Activated T-cell treated with anti-CD3 and anti-CD28 coated beads, Interleukin-2, amount 50 U/mL, for 24 hours (primary cell): ENCODE measurements at regions not wholly inside any gene's neighbourhood (a gene's known extent, or its start where the extent isn't known, plus 50 kb on each side); places are given as distances from the start of the nearest gene placed in this dataset.
"Not testable (repeated sequence)": the region's sequence is repeated elsewhere in the genome, so short reads cannot be mapped to it uniquely, and the experiment has no call there.

Experiments used
- DNase-seq: peaks from one replicate; pipeline ENCODE4 v3.0.0-alpha.2; 2020
- H3K27ac Mint-ChIP-seq: 2 replicates; pipeline ENCODE4 v1.8.0; 2020; ENCODE audit warnings: mild to moderate bottlenecking, mixed read lengths
- H3K27me3 Mint-ChIP-seq: 2 replicates; pipeline ENCODE4 v1.8.0; 2020; ENCODE audit warnings: mixed read lengths
- H3K36me3 Mint-ChIP-seq: 2 replicates; pipeline ENCODE4 v1.8.0; 2020; ENCODE audit warnings: low read depth, mixed read lengths
- H3K4me1 Mint-ChIP-seq: 2 replicates; pipeline ENCODE4 v1.8.0; 2020; ENCODE audit warnings: low read depth, mixed read lengths
- H3K4me3 Mint-ChIP-seq: 2 replicates; pipeline ENCODE4 v1.8.0; 2020; ENCODE audit warnings: mild to moderate bottlenecking, moderate library complexity, mixed read lengths
- H3K9me3 Mint-ChIP-seq: 2 replicates; pipeline ENCODE4 v1.8.0; 2020; ENCODE audit warnings: mixed read lengths

DNA sequence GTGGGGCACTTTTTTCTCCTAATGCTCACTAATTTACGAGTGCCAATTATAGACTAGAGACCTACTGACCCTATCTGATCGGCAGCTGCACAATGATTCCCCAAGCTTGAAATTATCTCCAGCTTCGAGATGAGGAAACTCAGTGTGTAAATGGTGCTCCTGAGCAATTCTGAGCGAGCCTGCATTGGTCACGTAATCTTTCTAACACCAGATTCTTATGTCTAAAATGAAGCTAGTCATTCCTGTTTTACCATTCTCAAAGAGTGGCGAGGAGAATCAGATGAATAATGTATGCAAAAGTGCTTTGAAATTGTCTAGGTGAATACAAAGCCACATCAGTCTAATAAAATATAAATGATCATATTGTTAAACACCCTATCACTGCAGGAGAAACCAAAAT, 318.1 kb upstream of the FAM78B start:
- DNase-seq, result no peak
- Mint-ChIP-seq H3K4me1 (peaks cover 13% of the 10 kb centered on the region), H3K27me3 (no peaks in the 10 kb centered on the region), H3K4me3 (no peak overlapping the region), H3K9me3 (no peaks in the 10 kb centered on the region), H3K36me3 (no peaks in the 10 kb centered on the region), H3K27ac (no peak overlapping the region)

GRCh38 chr1:166485620-166486019, 318.8 kb upstream of the FAM78B start:
- no peaks in the 10 kb centered on the region for H3K27me3 Mint-ChIP-seq
- H3K4me3 Mint-ChIP-seq, result no peak overlapping the region
- peaks cover 13% of the 10 kb centered on the region for H3K4me1 Mint-ChIP-seq
- DNase-seq, result no peak
- no peak overlapping the region for H3K27ac Mint-ChIP-seq
- H3K36me3 Mint-ChIP-seq, result no peaks in the 10 kb centered on the region
- H3K9me3 Mint-ChIP-seq, result no peaks in the 10 kb centered on the region

DNA sequence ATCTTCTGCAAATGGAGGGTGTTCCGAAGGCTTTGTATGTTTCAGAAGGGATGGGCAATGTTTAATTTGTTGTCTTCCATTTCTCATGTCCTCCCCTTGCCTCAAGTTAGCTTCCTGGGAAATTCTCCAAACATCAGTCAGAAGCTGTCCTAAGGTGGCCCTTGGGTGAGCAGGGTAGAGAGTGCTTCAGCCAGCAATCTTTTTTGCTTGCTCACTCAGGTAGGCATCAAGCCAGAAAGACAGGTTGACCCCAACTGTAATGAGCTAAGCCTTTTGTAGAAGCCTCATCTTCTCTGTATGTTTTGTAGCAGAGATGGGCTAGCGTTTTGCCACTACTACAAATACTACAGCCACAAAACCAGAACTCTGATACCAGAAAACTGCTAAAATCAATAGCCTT, 321.5 kb upstream of the FAM78B start:
- Mint-ChIP-seq H3K9me3 (no peaks in the 10 kb centered on the region), H3K36me3 (no peaks in the 10 kb centered on the region), H3K27me3 (peaks cover 3% of the 10 kb centered on the region), H3K27ac (no peak overlapping the region), H3K4me1 (peaks cover 13% of the 10 kb centered on the region), H3K4me3 (no peak overlapping the region)
- no peak for DNase-seq

- peaks cover 3% of the 10 kb centered on the region for H3K27me3 Mint-ChIP-seq
- peaks cover 13% of the 10 kb centered on the region for H3K4me1 Mint-ChIP-seq
- DNase-seq, result no peak
- H3K36me3 Mint-ChIP-seq, result no peaks in the 10 kb centered on the region
- no peak overlapping the region for H3K27ac Mint-ChIP-seq
- no peaks in the 10 kb centered on the region for H3K9me3 Mint-ChIP-seq
- H3K4me3 Mint-ChIP-seq, result no peak overlapping the region
Measured at GRCh38 chr1:166489356-166489669, 322.5 kb upstream of the FAM78B start.

DNA sequence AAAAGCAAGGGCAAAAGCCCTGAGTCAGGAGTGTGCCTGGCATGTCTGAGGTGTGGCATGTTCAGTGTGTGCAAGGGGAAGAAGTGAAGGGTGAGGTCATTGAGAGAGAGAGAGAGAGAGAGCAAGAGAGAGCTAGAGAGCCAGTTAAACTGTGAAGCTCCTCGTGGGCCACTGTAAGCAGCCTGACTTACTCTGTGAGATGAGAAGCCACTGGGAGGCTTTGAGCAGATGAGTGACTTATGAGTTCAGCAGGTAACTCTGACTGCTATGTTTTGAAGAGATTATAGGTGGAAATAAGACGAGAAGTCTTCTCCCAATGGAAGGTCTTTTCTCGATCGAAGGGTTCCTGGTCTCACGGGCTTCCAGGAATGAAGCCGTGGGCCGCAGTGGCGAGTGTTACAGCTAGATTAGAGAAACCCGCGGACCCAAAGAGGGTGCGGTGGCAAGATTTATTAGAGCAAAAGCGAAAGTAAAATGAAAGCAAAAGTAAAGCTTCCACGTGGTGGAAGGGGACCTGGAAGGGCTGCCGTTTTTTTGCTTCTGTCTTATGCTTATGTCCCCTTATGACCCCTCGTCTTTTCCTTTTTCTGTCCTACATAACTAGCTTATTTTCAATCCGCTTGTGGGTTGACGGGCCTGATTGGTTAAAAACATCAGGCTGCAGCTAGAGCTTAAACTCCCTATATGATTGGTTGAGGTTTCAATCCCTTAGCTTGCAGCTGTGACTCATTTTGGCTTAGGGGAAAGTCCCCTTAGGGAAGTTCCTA, 323.1 kb upstream of the FAM78B start:
- Mint-ChIP-seq H3K27ac (no peak overlapping the region), H3K4me1 (peaks cover 13% of the 10 kb centered on the region), H3K27me3 (peaks cover 3% of the 10 kb centered on the region), H3K4me3 (no peak overlapping the region), H3K9me3 (no peaks in the 10 kb centered on the region), H3K36me3 (no peaks in the 10 kb centered on the region)
- peak; percentile 75 for DNase-seq

DNA sequence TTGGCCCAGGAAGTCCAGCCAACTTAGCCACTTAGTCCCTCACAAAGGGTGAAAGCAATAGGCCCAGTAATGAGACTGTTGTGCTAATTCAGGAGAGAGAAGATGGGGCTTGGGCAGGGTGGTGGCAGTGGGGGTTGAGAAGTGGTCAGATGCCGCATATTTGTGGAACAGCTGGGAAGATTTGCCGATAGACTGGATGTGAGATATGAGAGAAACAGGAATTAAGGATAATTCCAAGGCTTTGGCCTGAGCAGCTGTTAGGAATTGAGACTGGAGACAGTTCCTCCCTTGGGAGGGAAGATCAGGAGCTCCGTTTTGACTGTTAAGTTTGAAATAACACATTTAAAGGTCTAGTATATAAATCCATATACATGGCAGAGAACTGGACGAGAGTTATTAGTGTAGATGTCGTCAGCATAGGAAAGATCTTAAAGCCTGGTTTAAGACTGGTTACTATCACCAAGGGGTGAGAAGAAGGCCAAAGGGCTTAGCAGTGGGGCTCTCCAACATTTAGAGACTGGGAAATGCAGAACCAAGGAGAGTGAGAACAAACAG, 323.7 kb upstream of the FAM78B start:
- Mint-ChIP-seq H3K27me3 (peaks cover 6% of the 10 kb centered on the region), H3K4me1 (peaks cover 13% of the 10 kb centered on the region), H3K36me3 (no peaks in the 10 kb centered on the region), H3K27ac (no peak overlapping the region), H3K9me3 (no peaks in the 10 kb centered on the region), H3K4me3 (no peak overlapping the region)
- no peak for DNase-seq

- not testable (repeated sequence) for DNase-seq, H3K36me3 Mint-ChIP-seq, H3K4me3 Mint-ChIP-seq, H3K27ac Mint-ChIP-seq, H3K4me1 Mint-ChIP-seq, H3K9me3 Mint-ChIP-seq
- H3K27me3 Mint-ChIP-seq, result peaks cover 13% of the 10 kb centered on the region
Measured at GRCh38 chr1:166493765-166494164, 327.0 kb upstream of the FAM78B start.

DNA sequence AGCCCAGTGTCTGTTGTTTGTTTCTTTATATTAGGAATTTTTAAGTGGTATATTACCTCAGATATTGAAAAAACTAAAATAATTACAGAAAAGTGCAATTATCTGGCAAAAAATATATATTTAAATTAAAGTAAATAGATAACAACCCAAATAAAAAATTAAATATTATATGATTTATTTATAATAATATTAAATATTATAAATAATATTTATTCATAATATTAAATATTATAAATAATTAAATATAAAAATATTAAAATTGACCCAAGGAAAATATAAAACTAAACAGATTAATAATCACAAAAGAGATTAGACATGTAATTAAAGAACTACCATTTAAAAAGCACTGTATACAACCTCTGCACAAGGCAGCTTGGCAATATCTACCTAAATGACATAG, 331.9 kb upstream of the POGK start:
- H3K27me3 Mint-ChIP-seq, result no peaks in the 10 kb centered on the region
- no peaks in the 10 kb centered on the region for H3K36me3 Mint-ChIP-seq
- no peak overlapping the region for H3K4me3 Mint-ChIP-seq
- peaks cover 2% of the 10 kb centered on the region for H3K9me3 Mint-ChIP-seq
- no peak overlapping the region for H3K27ac Mint-ChIP-seq
- no peaks in the 10 kb centered on the region for H3K4me1 Mint-ChIP-seq
- DNase-seq, result no peak

GRCh38 chr1:166511761-166512160, 327.5 kb upstream of the POGK start:
- Mint-ChIP-seq H3K4me1 (no peaks in the 10 kb centered on the region), H3K36me3 (no peaks in the 10 kb centered on the region), H3K27me3 (peaks cover 6% of the 10 kb centered on the region), H3K4me3 (no peak overlapping the region), H3K9me3 (peaks cover 4% of the 10 kb centered on the region), H3K27ac (no peak overlapping the region)
- no peak for DNase-seq

DNA sequence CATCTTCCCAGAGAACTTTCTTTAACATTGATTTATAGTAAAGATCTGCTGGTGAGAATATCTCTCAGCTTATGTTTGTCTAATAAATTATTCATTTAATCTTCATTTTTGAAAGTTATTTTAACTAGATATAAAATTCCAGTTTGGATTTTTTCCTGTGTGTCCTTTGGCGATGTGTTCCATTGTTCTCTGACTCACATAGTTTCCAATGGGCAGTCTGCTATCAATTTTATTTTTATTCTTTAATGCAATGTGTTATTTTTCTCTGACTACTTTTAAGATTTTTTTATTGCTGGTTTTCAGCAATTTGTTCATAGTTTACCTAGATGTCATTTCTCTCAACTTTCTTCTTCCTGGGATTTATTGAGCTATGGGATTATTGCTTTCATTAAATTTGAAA, 325.2 kb upstream of the POGK start:
- DNase-seq, result no peak
- H3K36me3 Mint-ChIP-seq, result no peaks in the 10 kb centered on the region
- no peaks in the 10 kb centered on the region for H3K4me1 Mint-ChIP-seq
- peaks cover 4% of the 10 kb centered on the region for H3K9me3 Mint-ChIP-seq
- no peak overlapping the region for H3K4me3 Mint-ChIP-seq
- no peak overlapping the region for H3K27ac Mint-ChIP-seq
- H3K27me3 Mint-ChIP-seq, result peaks cover 13% of the 10 kb centered on the region

- Mint-ChIP-seq H3K27me3 (peaks cover 9% of the 10 kb centered on the region), H3K27ac (no peak overlapping the region), H3K4me1 (no peaks in the 10 kb centered on the region), H3K9me3 (peaks cover 6% of the 10 kb centered on the region), H3K4me3 (no peak overlapping the region), H3K36me3 (no peaks in the 10 kb centered on the region)
- no peak for DNase-seq
Measured at GRCh38 chr1:166527752-166528151, 311.5 kb upstream of the POGK start.

- no peak overlapping the region for H3K4me3 Mint-ChIP-seq
Measured at GRCh38 chr1:166538646-166539045, 300.6 kb upstream of the POGK start.

DNA sequence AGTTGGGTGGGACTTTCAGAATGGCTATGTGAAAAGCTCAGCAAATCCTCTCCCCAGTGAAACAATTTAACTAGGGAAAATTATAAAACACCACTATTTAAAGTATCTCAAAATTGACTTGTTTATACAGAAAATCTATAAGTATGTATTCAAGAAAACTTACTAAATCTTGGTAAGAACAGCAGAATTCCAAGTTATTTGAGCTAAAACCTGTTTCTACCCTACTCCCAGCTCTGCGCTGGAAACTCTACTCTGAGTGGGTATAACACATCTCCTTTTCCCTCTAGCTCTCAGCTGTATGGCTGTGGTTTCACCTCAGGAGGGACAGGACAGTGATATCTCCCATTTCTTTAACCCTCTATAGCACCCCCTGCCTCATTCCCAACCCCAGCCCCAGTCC, 295.2 kb upstream of the POGK start:
- no peaks in the 10 kb centered on the region for H3K36me3 Mint-ChIP-seq
- H3K4me3 Mint-ChIP-seq, result no peak overlapping the region
- H3K27me3 Mint-ChIP-seq, result peaks cover 14% of the 10 kb centered on the region
- H3K9me3 Mint-ChIP-seq, result peaks cover 11% of the 10 kb centered on the region
- H3K27ac Mint-ChIP-seq, result no peak overlapping the region
- no peaks in the 10 kb centered on the region for H3K4me1 Mint-ChIP-seq
- DNase-seq, result no peak

More at GRCh38 chr1:166538646-166539045, 300.6 kb upstream of the POGK start:
- DNase-seq, result no peak
- Mint-ChIP-seq H3K4me1 (no peaks in the 10 kb centered on the region), H3K27me3 (peaks cover 22% of the 10 kb centered on the region), H3K9me3 (peaks cover 7% of the 10 kb centered on the region), H3K36me3 (no peaks in the 10 kb centered on the region), H3K27ac (no peak overlapping the region)

GRCh38 chr1:166544561-166544960, 294.7 kb upstream of the POGK start:
- no peaks in the 10 kb centered on the region for H3K4me1 Mint-ChIP-seq
- no peak overlapping the region for H3K4me3 Mint-ChIP-seq
- H3K9me3 Mint-ChIP-seq, result peaks cover 15% of the 10 kb centered on the region
- H3K27ac Mint-ChIP-seq, result no peak overlapping the region
- H3K36me3 Mint-ChIP-seq, result no peaks in the 10 kb centered on the region
- H3K27me3 Mint-ChIP-seq, result peaks cover 14% of the 10 kb centered on the region
- no peak for DNase-seq

DNA sequence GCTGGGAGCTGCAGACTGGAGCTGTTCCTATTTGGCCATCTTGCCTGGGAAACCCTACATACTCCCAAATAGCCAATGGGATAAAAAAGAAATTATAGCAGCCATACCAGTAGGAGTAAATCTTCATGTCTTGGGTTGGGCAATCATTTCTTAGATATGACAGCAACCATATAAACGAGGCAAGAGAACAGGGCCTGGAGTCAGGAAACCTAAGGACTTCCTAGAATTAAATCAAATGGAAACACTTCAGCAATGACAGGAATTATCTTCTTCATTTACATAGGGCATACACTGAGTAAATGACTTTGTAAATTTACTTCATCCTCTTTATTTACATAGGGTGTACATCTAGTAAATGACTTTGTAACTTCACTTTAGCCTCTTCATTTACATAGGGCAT, 286.6 kb upstream of the POGK start:
- Mint-ChIP-seq H3K9me3 (peaks cover 16% of the 10 kb centered on the region), H3K27me3 (peaks cover 21% of the 10 kb centered on the region), H3K27ac (no peak overlapping the region), H3K36me3 (no peaks in the 10 kb centered on the region), H3K4me3 (no peak overlapping the region), H3K4me1 (no peaks in the 10 kb centered on the region)
- no peak for DNase-seq

DNA sequence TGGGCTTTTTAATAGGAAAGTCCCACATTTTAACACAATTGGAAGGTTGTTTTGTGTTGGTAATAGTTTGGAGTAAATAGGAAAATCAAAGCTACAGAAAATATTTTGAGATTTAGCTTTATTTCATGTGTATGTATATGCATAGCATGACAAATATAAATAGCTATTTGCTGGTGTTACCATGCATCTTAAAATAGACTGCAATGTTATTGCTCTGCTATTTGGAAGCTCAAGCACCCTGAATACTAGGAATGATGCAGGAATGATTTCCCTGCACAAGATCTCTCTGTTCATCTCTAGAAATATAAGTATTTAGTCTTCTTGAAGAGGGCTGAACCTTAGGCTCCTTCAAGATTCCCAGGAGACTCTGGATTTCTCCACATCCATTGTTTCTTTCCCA, 268.3 kb upstream of the POGK start:
- DNase-seq, result no peak
- Mint-ChIP-seq H3K27ac (no peak overlapping the region), H3K4me3 (no peak overlapping the region), H3K36me3 (no peaks in the 10 kb centered on the region), H3K27me3 (peaks cover 9% of the 10 kb centered on the region), H3K4me1 (no peaks in the 10 kb centered on the region), H3K9me3 (no peaks in the 10 kb centered on the region)
